Liver (tissue), 7 donors: ENCODE measurements at regions not wholly inside any gene's neighbourhood (a gene's known extent, or its start where the extent isn't known, plus 50 kb on each side); places are given as distances from the start of the nearest gene placed in this dataset.

Source experiments
- DNase-seq: peaks from one replicate; pipeline ENCODE4 v3.0.0-alpha.2; 2017; ENCODE audit warnings: low spot score
- H3K27ac ChIP-seq, 2 donors: one replicate each; pipeline ENCODE4 v1.7.0; 2013; ENCODE audit warnings: inconsistent platforms in 2 of 2, low read length in 2 of 2, control low read depth in 1 of 2, low read depth in 1 of 2, mild to moderate bottlenecking in 1 of 2
- H3K27me3 ChIP-seq, 4 donors: one replicate each; pipeline versions ENCODE4 v1.6.1 to v1.7.0; 2013; ENCODE audit warnings: low read length in 3 of 4, inconsistent platforms in 1 of 4, mild to moderate bottlenecking in 1 of 4, moderate library complexity in 1 of 4; ENCODE audit not compliant: control insufficient read depth in 4 of 4, insufficient read depth in 4 of 4
- H3K36me3 ChIP-seq, 4 donors: one replicate each; pipeline versions ENCODE4 v1.6.1 to v1.7.0; 2013; ENCODE audit warnings: low read length in 3 of 4, mild to moderate bottlenecking in 3 of 4, low read depth in 1 of 4, moderate library complexity in 1 of 4; ENCODE audit not compliant: control insufficient read depth in 4 of 4, insufficient read depth in 3 of 4
- H3K4me1 ChIP-seq, 4 donors: one replicate each; pipeline versions ENCODE4 v1.6.1 to v1.7.0; 2013; ENCODE audit warnings: low read length in 3 of 4, mild to moderate bottlenecking in 3 of 4, moderate library complexity in 1 of 4; ENCODE audit not compliant: control insufficient read depth in 4 of 4, insufficient read depth in 4 of 4
- H3K4me3 ChIP-seq, 3 donors: one replicate each; pipeline versions ENCODE4 v1.6.1 to v1.7.0; 2013; ENCODE audit warnings: low read length in 3 of 3, control low read depth in 1 of 3, low read depth in 1 of 3, mild to moderate bottlenecking in 1 of 3
- H3K9ac ChIP-seq, 2 donors: one replicate each; pipeline ENCODE4 v1.7.0; 2013; ENCODE audit warnings: low read length in 2 of 2, mild to moderate bottlenecking in 2 of 2, moderate library complexity in 2 of 2, control low read depth in 1 of 2, low read depth in 1 of 2
- H3K9me3 ChIP-seq, 4 donors: one replicate each; pipeline versions ENCODE4 v1.6.1 to v1.7.0; 2013; ENCODE audit warnings: low read length in 3 of 4; ENCODE audit not compliant: control insufficient read depth in 4 of 4
- EGR1 ChIP-seq, 2 donors: IDR thresholded peaks; 2 replicates each; pipeline ENCODE4 v1.6.1; 2016 to 2018; ENCODE audit warnings: antibody characterized with exemption in 2 of 2, low read depth in 2 of 2
- FOXA1 ChIP-seq: IDR thresholded peaks from 2 replicates; pipeline ENCODE4 v1.6.1; 2016; ENCODE audit warnings: antibody characterized with exemption
- FOXA2 ChIP-seq: IDR thresholded peaks from 2 replicates; pipeline ENCODE4 v1.6.1; 2016; ENCODE audit warnings: antibody characterized with exemption
- GABPA ChIP-seq, 2 donors: IDR thresholded peaks in 1 of 2; conservative IDR thresholded peaks in 1 of 2; 2 replicates each; pipeline ENCODE4 v1.6.1; 2016; ENCODE audit warnings: antibody characterized with exemption in 2 of 2, mild to moderate bottlenecking in 1 of 2, moderate library complexity in 1 of 2
- HNF4A ChIP-seq, 2 donors: conservative IDR thresholded peaks; 2 replicates each; pipeline ENCODE4 v1.6.1; 2016; ENCODE audit warnings: antibody characterized with exemption in 2 of 2, mild to moderate bottlenecking in 2 of 2
- JUND ChIP-seq, 2 donors: IDR thresholded peaks; 2 replicates each; pipeline ENCODE4 v1.6.1; 2016; ENCODE audit warnings: antibody characterized with exemption in 2 of 2
- NR2F2 ChIP-seq: IDR thresholded peaks from 2 replicates; pipeline ENCODE4 v1.6.1; 2016; ENCODE audit warnings: antibody characterized with exemption
- RAD21 ChIP-seq, 2 donors: IDR thresholded peaks; 2 replicates each; pipeline ENCODE4 v1.6.1; 2016; ENCODE audit warnings: antibody characterized with exemption in 2 of 2, mild to moderate bottlenecking in 2 of 2
- REST ChIP-seq: IDR thresholded peaks from 2 replicates; pipeline ENCODE4 v1.6.1; 2016; ENCODE audit warnings: antibody characterized with exemption, mild to moderate bottlenecking
- RXRA ChIP-seq, 2 donors: IDR thresholded peaks; 2 replicates each; pipeline ENCODE4 v1.6.1; 2017 to 2018; ENCODE audit warnings: antibody characterized with exemption in 2 of 2, mild to moderate bottlenecking in 1 of 2
- SP1 ChIP-seq: IDR thresholded peaks from 2 replicates; pipeline ENCODE4 v1.6.1; 2018; ENCODE audit warnings: antibody characterized with exemption, mild to moderate bottlenecking
- TAF1 ChIP-seq: conservative IDR thresholded peaks from 2 replicates; pipeline ENCODE4 v1.6.1; 2016; ENCODE audit warnings: antibody characterized with exemption, mild to moderate bottlenecking
- YY1 ChIP-seq: IDR thresholded peaks from 2 replicates; pipeline ENCODE4 v1.6.1; 2016; ENCODE audit warnings: antibody characterized with exemption, mild to moderate bottlenecking
- WGBS: extraction: QIAGEN DNeasy Blood & Tissue Kit; methylation state at CpG from one replicate; pipeline ENCODE4 v1.1.7; 2013; 5-methylcytosine and 5-hydroxymethylcytosine counted together
- TF ChIP-seq, protein P1 (sequence below): IDR thresholded peaks from 2 replicates; pipeline ENCODE4 v1.6.1; 2016; ENCODE audit warnings: antibody characterized with exemption
- TF ChIP-seq, protein P2 (sequence below): IDR thresholded peaks from 2 replicates; pipeline ENCODE4 v1.6.1; 2016; ENCODE audit warnings: antibody characterized with exemption
- donor health status: healthy.
- donor health status: healthy.
- donor health status: healthy.
- donor health status: healthy.

GRCh38 chr21:28261298-28261697 lies 731.4 kb downstream of the LTN1 start:
- Histone ChIP-seq H3K9ac (no peak overlapping the region), H3K9me3 (no peaks in the 10 kb centered on the region), H3K4me3 (no peak overlapping the region), H3K27ac (no peak overlapping the region), H3K4me1 (peaks cover 2 to 12% (median 6%) of the 10 kb centered on the region in 4 donors), H3K36me3 (no peaks in the 10 kb centered on the region), H3K27me3 (no peaks in the 10 kb centered on the region)
- DNase-seq = no peak
- peak in 1 of 2 donors; percentile 5 for TF ChIP-seq RXRA (IDR thresholded peaks at IDR 0.05)
- peak in 1 of 2 donors; percentile 9 for TF ChIP-seq HNF4A (conservative IDR thresholded peaks at IDR 0.05)
- TF ChIP-seq, protein P1, sequence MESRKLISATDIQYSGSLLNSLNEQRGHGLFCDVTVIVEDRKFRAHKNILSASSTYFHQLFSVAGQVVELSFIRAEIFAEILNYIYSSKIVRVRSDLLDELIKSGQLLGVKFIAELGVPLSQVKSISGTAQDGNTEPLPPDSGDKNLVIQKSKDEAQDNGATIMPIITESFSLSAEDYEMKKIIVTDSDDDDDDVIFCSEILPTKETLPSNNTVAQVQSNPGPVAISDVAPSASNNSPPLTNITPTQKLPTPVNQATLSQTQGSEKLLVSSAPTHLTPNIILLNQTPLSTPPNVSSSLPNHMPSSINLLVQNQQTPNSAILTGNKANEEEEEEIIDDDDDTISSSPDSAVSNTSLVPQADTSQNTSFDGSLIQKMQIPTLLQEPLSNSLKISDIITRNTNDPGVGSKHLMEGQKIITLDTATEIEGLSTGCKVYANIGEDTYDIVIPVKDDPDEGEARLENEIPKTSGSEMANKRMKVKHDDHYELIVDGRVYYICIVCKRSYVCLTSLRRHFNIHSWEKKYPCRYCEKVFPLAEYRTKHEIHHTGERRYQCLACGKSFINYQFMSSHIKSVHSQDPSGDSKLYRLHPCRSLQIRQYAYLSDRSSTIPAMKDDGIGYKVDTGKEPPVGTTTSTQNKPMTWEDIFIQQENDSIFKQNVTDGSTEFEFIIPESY = no peak
- WGBS = 49% methylated on average over 1 of the region's 1 CpG

DNA sequence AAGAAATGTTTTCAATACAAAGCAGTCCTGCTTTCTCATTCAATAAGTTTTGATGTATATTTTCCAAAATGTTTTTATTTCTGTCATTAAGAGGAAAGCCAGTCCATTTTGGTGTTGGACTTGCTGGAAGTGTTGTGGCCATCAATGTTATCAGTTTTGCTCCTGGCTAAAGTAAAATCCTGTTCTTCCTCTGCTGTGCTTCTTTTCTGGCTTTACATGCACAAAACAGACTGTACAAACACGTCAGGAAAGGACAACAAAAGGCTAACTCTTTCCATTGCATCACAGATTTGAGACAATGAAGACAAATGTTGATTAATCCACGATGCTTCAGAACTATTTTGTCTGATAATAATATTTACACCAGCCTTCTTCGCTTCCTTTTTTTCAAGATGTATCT lies 735.4 kb downstream of the LTN1 start:
- no peak for DNase-seq
- H3K9me3 ChIP-seq = no peaks in the 10 kb centered on the region
- no peaks in the 10 kb centered on the region for H3K27me3 ChIP-seq
- 37% methylated on average over 3 of the region's 3 CpGs for WGBS
- H3K4me3 ChIP-seq = no peak overlapping the region
- peak overlapping the region; percentile 82 to 93 for H3K27ac ChIP-seq
- no peaks in the 10 kb centered on the region for H3K36me3 ChIP-seq
- H3K9ac ChIP-seq = peak overlapping the region in 1 of 2 donors; percentile 80
- H3K4me1 ChIP-seq = peaks cover 3 to 19% (median 7%) of the 10 kb centered on the region in 4 donors
- TF ChIP-seq RXRA (IDR thresholded peaks at IDR 0.05) (peak in 1 of 2 donors; percentile 49), SP1 (peak; percentile 62), JUND (IDR thresholded peaks at IDR 0.05) (peak in 1 of 2 donors; percentile 37), HNF4A (conservative IDR thresholded peaks at IDR 0.05) (peak in 1 of 2 donors; percentile 54), EGR1 (IDR thresholded peaks at IDR 0.05; ENCODE audit: low read depth in 2 of 2) (peak in 1 of 2 donors; percentile 59), YY1 (peak; percentile 16), NR2F2 (peak; percentile 79), RAD21 (IDR thresholded peaks at IDR 0.05) (peak in 1 of 2 donors; percentile 35), FOXA1 (no peak), GABPA (IDR thresholded peaks at IDR 0.05 in 1 of 2, conservative IDR thresholded peaks at IDR 0.05 in 1 of 2) (no peak)
- TF ChIP-seq, protein P1 = no peak

- no peak overlapping the region for H3K4me3 ChIP-seq
- 61% methylated on average over 6 of the region's 6 CpGs for WGBS
- H3K27me3 ChIP-seq = no peaks in the 10 kb centered on the region
- no peak for TF ChIP-seq REST
- no peak for TF ChIP-seq TAF1
- no peak for TF ChIP-seq NR2F2
- TF ChIP-seq, protein P2, sequence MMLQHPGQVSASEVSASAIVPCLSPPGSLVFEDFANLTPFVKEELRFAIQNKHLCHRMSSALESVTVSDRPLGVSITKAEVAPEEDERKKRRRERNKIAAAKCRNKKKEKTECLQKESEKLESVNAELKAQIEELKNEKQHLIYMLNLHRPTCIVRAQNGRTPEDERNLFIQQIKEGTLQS = no peak
- TF ChIP-seq JUND (IDR thresholded peaks at IDR 0.05) = no peak
- no peak for TF ChIP-seq FOXA2
- H3K4me1 ChIP-seq = peaks cover 3 to 19% (median 7%) of the 10 kb centered on the region in 4 donors
- no peak for DNase-seq
- peak overlapping the region in 1 of 2 donors; percentile 80 for H3K9ac ChIP-seq
- H3K27ac ChIP-seq = peak overlapping the region; percentile 82 to 93
- no peaks in the 10 kb centered on the region for H3K36me3 ChIP-seq
- no peaks in the 10 kb centered on the region for H3K9me3 ChIP-seq
Measured at GRCh38 chr21:28256837-28257236, 735.8 kb downstream of the LTN1 start.
